ENCODE measurements at regions not wholly inside any gene's neighbourhood (a gene's known extent, or its start where the extent isn't known, plus 50 kb on each side); places are given as distances from the start of the nearest gene placed in this dataset.

- no peak overlapping the region for H3K4me3 ChIP-seq (ENCODE audit: low read depth, low read length)
- H3K9me3 ChIP-seq (ENCODE audit: severe bottlenecking) = no peaks in the 10 kb centered on the region
- H3K27me3 ChIP-seq (ENCODE audit: insufficient read depth, low read depth, severe bottlenecking) = no peaks in the 10 kb centered on the region
- DNase-seq = no peak
- H3K27ac ChIP-seq = no peak overlapping the region
- H3K36me3 ChIP-seq = no peaks in the 10 kb centered on the region
- TF ChIP-seq, protein P1, sequence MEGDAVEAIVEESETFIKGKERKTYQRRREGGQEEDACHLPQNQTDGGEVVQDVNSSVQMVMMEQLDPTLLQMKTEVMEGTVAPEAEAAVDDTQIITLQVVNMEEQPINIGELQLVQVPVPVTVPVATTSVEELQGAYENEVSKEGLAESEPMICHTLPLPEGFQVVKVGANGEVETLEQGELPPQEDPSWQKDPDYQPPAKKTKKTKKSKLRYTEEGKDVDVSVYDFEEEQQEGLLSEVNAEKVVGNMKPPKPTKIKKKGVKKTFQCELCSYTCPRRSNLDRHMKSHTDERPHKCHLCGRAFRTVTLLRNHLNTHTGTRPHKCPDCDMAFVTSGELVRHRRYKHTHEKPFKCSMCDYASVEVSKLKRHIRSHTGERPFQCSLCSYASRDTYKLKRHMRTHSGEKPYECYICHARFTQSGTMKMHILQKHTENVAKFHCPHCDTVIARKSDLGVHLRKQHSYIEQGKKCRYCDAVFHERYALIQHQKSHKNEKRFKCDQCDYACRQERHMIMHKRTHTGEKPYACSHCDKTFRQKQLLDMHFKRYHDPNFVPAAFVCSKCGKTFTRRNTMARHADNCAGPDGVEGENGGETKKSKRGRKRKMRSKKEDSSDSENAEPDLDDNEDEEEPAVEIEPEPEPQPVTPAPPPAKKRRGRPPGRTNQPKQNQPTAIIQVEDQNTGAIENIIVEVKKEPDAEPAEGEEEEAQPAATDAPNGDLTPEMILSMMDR (IDR thresholded peaks at IDR 0.05; ENCODE audit: low read depth, low read length) = no peak
These were observed 79.7 kb downstream of the AIPL1 start for GRCh38 chr17:6355196-6355595.

DNA sequence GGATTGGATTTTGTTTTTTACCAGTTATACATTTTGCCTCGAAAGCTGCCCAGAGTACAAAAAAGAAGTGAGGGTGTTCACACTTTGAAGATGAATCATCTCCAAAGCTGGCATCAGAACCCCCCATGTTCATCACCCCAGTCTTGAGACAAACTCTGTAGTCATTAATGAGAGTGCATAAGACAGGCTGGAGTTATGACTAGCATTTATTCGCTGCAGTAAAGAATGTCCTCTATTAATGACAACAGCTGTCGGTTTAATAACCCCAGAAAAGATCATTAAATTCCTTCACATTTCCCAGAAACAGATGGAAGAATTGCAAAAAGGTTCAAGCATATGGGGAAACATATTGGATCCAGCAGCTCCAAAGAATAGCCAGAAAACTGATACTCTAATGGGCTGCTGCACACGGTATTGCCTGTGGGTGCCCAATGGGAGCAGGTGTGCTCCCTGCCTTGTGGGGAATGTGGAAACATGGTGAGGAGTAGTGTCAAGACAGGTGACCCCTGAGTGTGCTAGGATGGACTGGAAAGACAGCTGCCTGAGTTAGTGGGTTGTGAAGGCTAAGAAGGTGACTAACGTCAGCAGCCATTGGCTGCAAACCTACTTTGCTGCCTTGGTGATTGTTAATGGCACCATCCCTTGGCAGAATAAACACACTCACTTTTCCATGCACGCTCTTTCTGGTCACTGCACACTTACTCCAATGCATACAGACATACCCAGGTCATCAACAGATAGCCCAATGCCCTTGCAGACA, 81.9 kb downstream of the AIPL1 start:
- Histone ChIP-seq H3K27ac (no peak overlapping the region), H3K4me3 (ENCODE audit: low read depth, low read length) (no peak overlapping the region), H3K36me3 (no peaks in the 10 kb centered on the region), H3K27me3 (ENCODE audit: insufficient read depth, low read depth, severe bottlenecking) (no peaks in the 10 kb centered on the region), H3K9me3 (ENCODE audit: severe bottlenecking) (no peaks in the 10 kb centered on the region)
- TF ChIP-seq, protein P1 (IDR thresholded peaks at IDR 0.05; ENCODE audit: low read depth, low read length) = no peak
- DNase-seq = no peak

GRCh38 chr17:6352016-6352415, 82.9 kb downstream of the AIPL1 start:
- Histone ChIP-seq H3K27me3 (ENCODE audit: insufficient read depth, low read depth, severe bottlenecking) (no peaks in the 10 kb centered on the region), H3K27ac (no peak overlapping the region), H3K4me3 (ENCODE audit: low read depth, low read length) (no peak overlapping the region), H3K9me3 (ENCODE audit: severe bottlenecking) (no peaks in the 10 kb centered on the region), H3K36me3 (no peaks in the 10 kb centered on the region)
- TF ChIP-seq, protein P1 (IDR thresholded peaks at IDR 0.05; ENCODE audit: low read depth, low read length) = no peak
- DNase-seq = no peak

GRCh38 chr17:6350806-6351205, 84.1 kb downstream of the AIPL1 start:
- Histone ChIP-seq H3K27me3 (ENCODE audit: insufficient read depth, low read depth, severe bottlenecking) (no peaks in the 10 kb centered on the region), H3K4me3 (ENCODE audit: low read depth, low read length) (no peak overlapping the region), H3K9me3 (ENCODE audit: severe bottlenecking) (no peaks in the 10 kb centered on the region), H3K27ac (no peak overlapping the region), H3K36me3 (no peaks in the 10 kb centered on the region)
- TF ChIP-seq, protein P1 (IDR thresholded peaks at IDR 0.05; ENCODE audit: low read depth, low read length) = no peak
- DNase-seq = no peak

GRCh38 chr17:6348891-6349290, 86.0 kb downstream of the AIPL1 start:
- DNase-seq = no peak
- Histone ChIP-seq H3K4me3 (ENCODE audit: low read depth, low read length) (no peak overlapping the region), H3K36me3 (no peaks in the 10 kb centered on the region), H3K27me3 (ENCODE audit: insufficient read depth, low read depth, severe bottlenecking) (no peaks in the 10 kb centered on the region), H3K27ac (no peak overlapping the region), H3K9me3 (ENCODE audit: severe bottlenecking) (no peaks in the 10 kb centered on the region)
- TF ChIP-seq, protein P1 (IDR thresholded peaks at IDR 0.05; ENCODE audit: low read depth, low read length) = no peak

GRCh38 chr17:6347776-6348175, 87.1 kb downstream of the AIPL1 start:
- no peaks in the 10 kb centered on the region for H3K27me3 ChIP-seq (ENCODE audit: insufficient read depth, low read depth, severe bottlenecking)
- H3K4me3 ChIP-seq (ENCODE audit: low read depth, low read length) = no peak overlapping the region
- no peak overlapping the region for H3K27ac ChIP-seq
- H3K36me3 ChIP-seq = no peaks in the 10 kb centered on the region
- TF ChIP-seq, protein P1 (IDR thresholded peaks at IDR 0.05; ENCODE audit: low read depth, low read length) = no peak
- H3K9me3 ChIP-seq (ENCODE audit: severe bottlenecking) = no peaks in the 10 kb centered on the region
- DNase-seq = no peak
